Keratinocyte (primary cell): ENCODE measurements at regions not wholly inside any gene's neighbourhood (a gene's known extent, or its start where the extent isn't known, plus 50 kb on each side); places are given as distances from the start of the nearest gene placed in this dataset.

Experiments used
- EZH2 ChIP-seq: IDR thresholded peaks from one replicate; pipeline ENCODE4 v1.6.1; 2012; ENCODE audit warnings: inconsistent platforms, mild to moderate bottlenecking, low read length, moderate library complexity
- TF ChIP-seq, protein P1 (sequence below), 3 experiments: IDR thresholded peaks in 1 of 3; conservative IDR thresholded peaks in 1 of 3; optimal IDR thresholded peaks in 1 of 3; 2 replicates in 2 of 3; 3 replicates in 1 of 3; pipeline versions ENCODE3 to v1.5.1; 2011; ENCODE audit warnings: low read length in 3 of 3, mild to moderate bottlenecking in 3 of 3, moderate library complexity in 2 of 3, control low read depth in 1 of 3, inconsistent platforms in 1 of 3; ENCODE audit not compliant: insufficient read depth in 2 of 3; ENCODE audit errors: extremely low read depth in 1 of 3

DNA sequence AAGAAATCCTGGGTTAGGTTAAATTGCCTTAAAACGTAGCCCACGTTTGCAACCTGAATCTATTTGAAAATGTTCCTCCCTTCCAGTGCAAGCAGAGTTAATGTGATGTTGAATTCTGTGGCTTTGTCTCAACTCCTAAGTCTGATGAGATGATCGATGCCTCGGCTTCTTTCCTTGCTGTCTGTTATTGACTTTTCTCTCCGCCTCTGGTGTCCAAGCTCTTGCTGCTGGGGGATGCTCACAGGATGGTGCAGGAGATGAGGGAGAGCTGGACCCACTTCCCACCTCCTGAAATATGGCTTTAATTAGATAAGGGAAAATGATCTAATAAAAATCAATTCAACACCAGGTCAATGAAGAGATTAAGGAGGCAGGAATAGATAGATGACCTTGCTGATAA lies 407.9 kb upstream of the RGMA start:
- TF ChIP-seq, protein P1, sequence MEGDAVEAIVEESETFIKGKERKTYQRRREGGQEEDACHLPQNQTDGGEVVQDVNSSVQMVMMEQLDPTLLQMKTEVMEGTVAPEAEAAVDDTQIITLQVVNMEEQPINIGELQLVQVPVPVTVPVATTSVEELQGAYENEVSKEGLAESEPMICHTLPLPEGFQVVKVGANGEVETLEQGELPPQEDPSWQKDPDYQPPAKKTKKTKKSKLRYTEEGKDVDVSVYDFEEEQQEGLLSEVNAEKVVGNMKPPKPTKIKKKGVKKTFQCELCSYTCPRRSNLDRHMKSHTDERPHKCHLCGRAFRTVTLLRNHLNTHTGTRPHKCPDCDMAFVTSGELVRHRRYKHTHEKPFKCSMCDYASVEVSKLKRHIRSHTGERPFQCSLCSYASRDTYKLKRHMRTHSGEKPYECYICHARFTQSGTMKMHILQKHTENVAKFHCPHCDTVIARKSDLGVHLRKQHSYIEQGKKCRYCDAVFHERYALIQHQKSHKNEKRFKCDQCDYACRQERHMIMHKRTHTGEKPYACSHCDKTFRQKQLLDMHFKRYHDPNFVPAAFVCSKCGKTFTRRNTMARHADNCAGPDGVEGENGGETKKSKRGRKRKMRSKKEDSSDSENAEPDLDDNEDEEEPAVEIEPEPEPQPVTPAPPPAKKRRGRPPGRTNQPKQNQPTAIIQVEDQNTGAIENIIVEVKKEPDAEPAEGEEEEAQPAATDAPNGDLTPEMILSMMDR (optimal IDR thresholded peaks at IDR 0.05 in 1 of 3, IDR thresholded peaks at IDR 0.05 in 1 of 3, conservative IDR thresholded peaks at IDR 0.05 in 1 of 3; ENCODE audit: extremely low read depth in 1 of 3, insufficient read depth in 2 of 3, low read length in 3 of 3), result no peak
- TF ChIP-seq EZH2, result no peak
